ENCODE measurements at regions not wholly inside any gene's neighbourhood (a gene's known extent, or its start where the extent isn't known, plus 50 kb on each side); places are given as distances from the start of the nearest gene placed in this dataset.

DNA sequence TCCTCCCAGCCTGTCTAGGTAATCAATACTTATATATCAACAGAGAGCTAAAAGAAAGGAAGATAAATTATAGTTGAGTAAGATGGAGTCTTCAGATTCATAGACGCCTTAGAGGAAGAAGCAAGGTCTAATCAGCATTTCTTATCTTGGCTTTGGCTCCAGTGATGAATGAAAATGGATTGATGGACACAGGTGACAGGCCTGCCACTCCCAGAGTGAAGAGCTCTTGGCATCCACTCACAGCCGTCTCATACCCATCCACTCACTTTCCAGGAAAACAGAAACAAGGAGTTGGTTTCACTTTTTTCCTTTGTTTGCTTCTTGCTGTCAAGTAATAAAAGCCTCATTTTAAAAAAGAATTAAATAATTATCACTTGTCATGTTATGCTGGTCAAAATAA, 168.2 kb downstream of the MFSD1 start:
- no peaks in the 10 kb centered on the region for H3K27me3 ChIP-seq (ENCODE audit: low read length)
- TF ChIP-seq, protein P1, sequence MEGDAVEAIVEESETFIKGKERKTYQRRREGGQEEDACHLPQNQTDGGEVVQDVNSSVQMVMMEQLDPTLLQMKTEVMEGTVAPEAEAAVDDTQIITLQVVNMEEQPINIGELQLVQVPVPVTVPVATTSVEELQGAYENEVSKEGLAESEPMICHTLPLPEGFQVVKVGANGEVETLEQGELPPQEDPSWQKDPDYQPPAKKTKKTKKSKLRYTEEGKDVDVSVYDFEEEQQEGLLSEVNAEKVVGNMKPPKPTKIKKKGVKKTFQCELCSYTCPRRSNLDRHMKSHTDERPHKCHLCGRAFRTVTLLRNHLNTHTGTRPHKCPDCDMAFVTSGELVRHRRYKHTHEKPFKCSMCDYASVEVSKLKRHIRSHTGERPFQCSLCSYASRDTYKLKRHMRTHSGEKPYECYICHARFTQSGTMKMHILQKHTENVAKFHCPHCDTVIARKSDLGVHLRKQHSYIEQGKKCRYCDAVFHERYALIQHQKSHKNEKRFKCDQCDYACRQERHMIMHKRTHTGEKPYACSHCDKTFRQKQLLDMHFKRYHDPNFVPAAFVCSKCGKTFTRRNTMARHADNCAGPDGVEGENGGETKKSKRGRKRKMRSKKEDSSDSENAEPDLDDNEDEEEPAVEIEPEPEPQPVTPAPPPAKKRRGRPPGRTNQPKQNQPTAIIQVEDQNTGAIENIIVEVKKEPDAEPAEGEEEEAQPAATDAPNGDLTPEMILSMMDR (IDR thresholded peaks at IDR 0.05; ENCODE audit: insufficient read depth, low read length, poor library complexity, severe bottlenecking) = no peak
- TF ChIP-seq EZH2phosphoT487 (conservative IDR thresholded peaks at IDR 0.05; ENCODE audit: low read length) = no peak
- H3K9me2 ChIP-seq (replicated peaks; ENCODE audit: insufficient read depth, low read length) = no peaks in the 10 kb centered on the region
- H3K9me3 ChIP-seq (ENCODE audit: insufficient read depth, low read length) = no peaks in the 10 kb centered on the region
- no peaks in the 10 kb centered on the region for H3F3A ChIP-seq (ENCODE audit: insufficient read depth)
- H3K27ac ChIP-seq (ENCODE audit: low read depth, low read length) = no peak overlapping the region
- no peak overlapping the region for H2AFZ ChIP-seq (ENCODE audit: low read depth, low read length, severe bottlenecking)
- no peak overlapping the region for H3K4me3 ChIP-seq (ENCODE audit: insufficient read depth, low read length, poor library complexity, severe bottlenecking)
- no peaks in the 10 kb centered on the region for H3K36me3 ChIP-seq (ENCODE audit: low read length)
- no peaks in the 10 kb centered on the region for H4K20me1 ChIP-seq (ENCODE audit: low read depth, low read length)
- no peak overlapping the region for H3K4me2 ChIP-seq (ENCODE audit: low read depth, low read length, poor library complexity, severe bottlenecking)
- no peak overlapping the region for H3K9ac ChIP-seq (ENCODE audit: low read length)
- no peaks in the 10 kb centered on the region for H3K79me2 ChIP-seq (ENCODE audit: insufficient read depth, low read length)

DNA sequence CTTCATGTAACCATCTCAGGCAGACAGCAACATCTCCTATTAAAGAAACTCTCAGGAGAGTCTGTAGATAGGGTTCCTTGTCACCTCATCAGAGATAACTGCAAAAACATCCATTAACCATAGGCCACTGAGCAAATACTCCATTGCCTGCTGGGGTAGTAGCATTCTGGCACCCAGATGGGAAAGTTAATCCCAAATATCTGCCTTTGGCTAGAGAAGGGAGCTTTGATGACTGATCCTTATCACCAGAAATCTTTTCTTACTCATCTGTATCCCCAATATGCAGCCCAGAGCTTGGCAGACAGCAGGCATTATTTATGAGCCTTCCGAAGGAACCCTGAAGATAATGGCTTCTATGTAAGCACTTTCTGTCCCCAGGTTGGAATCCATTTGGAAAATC, 173.1 kb downstream of the MFSD1 start:
- Histone ChIP-seq H2AFZ (ENCODE audit: low read depth, low read length, severe bottlenecking) (no peak overlapping the region), H3K9ac (ENCODE audit: low read length) (no peak overlapping the region), H3K4me2 (ENCODE audit: low read depth, low read length, poor library complexity, severe bottlenecking) (no peak overlapping the region), H3K27ac (ENCODE audit: low read depth, low read length) (no peak overlapping the region), H3F3A (ENCODE audit: insufficient read depth) (no peaks in the 10 kb centered on the region), H3K9me2 (replicated peaks; ENCODE audit: insufficient read depth, low read length) (no peaks in the 10 kb centered on the region), H3K4me3 (ENCODE audit: insufficient read depth, low read length, poor library complexity, severe bottlenecking) (no peak overlapping the region), H3K9me3 (ENCODE audit: insufficient read depth, low read length) (no peaks in the 10 kb centered on the region), H3K27me3 (ENCODE audit: low read length) (no peaks in the 10 kb centered on the region), H3K79me2 (ENCODE audit: insufficient read depth, low read length) (no peaks in the 10 kb centered on the region), H4K20me1 (ENCODE audit: low read depth, low read length) (no peaks in the 10 kb centered on the region), H3K36me3 (ENCODE audit: low read length) (no peaks in the 10 kb centered on the region)
- no peak for TF ChIP-seq EZH2phosphoT487 (conservative IDR thresholded peaks at IDR 0.05; ENCODE audit: low read length)
- TF ChIP-seq, protein P1 (IDR thresholded peaks at IDR 0.05; ENCODE audit: insufficient read depth, low read length, poor library complexity, severe bottlenecking) = no peak

DNA sequence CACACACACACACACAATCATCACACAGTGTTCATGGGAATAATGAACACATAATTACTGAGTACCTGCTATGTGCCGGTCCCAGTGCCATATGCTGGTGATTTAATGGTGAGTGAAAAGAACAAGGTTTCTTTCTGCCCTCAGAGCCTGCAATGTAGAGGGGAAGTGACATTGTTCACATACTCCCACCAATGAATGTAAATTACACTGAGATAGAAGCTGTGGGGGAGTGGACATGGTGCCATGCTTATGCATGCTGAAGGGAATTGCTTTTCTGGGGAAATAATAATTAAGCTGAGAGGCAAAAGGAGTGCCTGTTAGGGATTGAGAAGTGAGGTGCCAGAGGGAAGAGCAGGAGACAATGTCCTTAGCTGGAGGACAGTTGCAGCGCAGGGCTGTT, 175.1 kb downstream of the MFSD1 start:
- Histone ChIP-seq H3K4me3 (ENCODE audit: insufficient read depth, low read length, poor library complexity, severe bottlenecking) (no peak overlapping the region), H3K9ac (ENCODE audit: low read length) (no peak overlapping the region), H3K79me2 (ENCODE audit: insufficient read depth, low read length) (no peaks in the 10 kb centered on the region), H3K9me3 (ENCODE audit: insufficient read depth, low read length) (no peaks in the 10 kb centered on the region), H3K27ac (ENCODE audit: low read depth, low read length) (no peak overlapping the region), H3K36me3 (ENCODE audit: low read length) (no peaks in the 10 kb centered on the region), H3K4me2 (ENCODE audit: low read depth, low read length, poor library complexity, severe bottlenecking) (no peak overlapping the region), H3F3A (ENCODE audit: insufficient read depth) (no peaks in the 10 kb centered on the region), H2AFZ (ENCODE audit: low read depth, low read length, severe bottlenecking) (no peak overlapping the region), H4K20me1 (ENCODE audit: low read depth, low read length) (no peaks in the 10 kb centered on the region), H3K27me3 (ENCODE audit: low read length) (no peaks in the 10 kb centered on the region), H3K9me2 (replicated peaks; ENCODE audit: insufficient read depth, low read length) (no peaks in the 10 kb centered on the region)
- TF ChIP-seq EZH2phosphoT487 (conservative IDR thresholded peaks at IDR 0.05; ENCODE audit: low read length) = no peak
- TF ChIP-seq, protein P1 (IDR thresholded peaks at IDR 0.05; ENCODE audit: insufficient read depth, low read length, poor library complexity, severe bottlenecking) = no peak

Measured in SU-DHL-6 (cell line).